K562 (cell line): ENCODE measurements at regions not wholly inside any gene's neighbourhood (a gene's known extent, or its start where the extent isn't known, plus 50 kb on each side); places are given as distances from the start of the nearest gene placed in this dataset.

ENCODE experiments used
- CTCF ChIP-seq, 3 experiments: IDR thresholded peaks in 2 of 3; conservative IDR thresholded peaks in 1 of 3; 2 replicates each; pipeline ENCODE4 v1.5.1; 2011 to 2012; ENCODE audit warnings: low read length in 3 of 3, mild to moderate bottlenecking in 3 of 3, control low read depth in 2 of 3, improper control_type of control experiment in 1 of 3, inconsistent platforms in 1 of 3, low read depth in 1 of 3, mixed read lengths in 1 of 3, moderate library complexity in 1 of 3; ENCODE audit not compliant: insufficient read depth in 2 of 3
- EZH2 ChIP-seq: IDR thresholded peaks from 2 replicates; pipeline ENCODE4 v1.6.1; 2012; ENCODE audit warnings: low read depth, mild to moderate bottlenecking, inconsistent platforms, low read length, borderline replicate concordance
- HDAC2 ChIP-seq: fragments of 450-650 bp; IDR thresholded peaks from 2 replicates; pipeline ENCODE4 v1.6.1; 2016; ENCODE audit warnings: mild to moderate bottlenecking
- MITF ChIP-seq: IDR thresholded peaks from 2 replicates; pipeline ENCODE4 v1.6.1; 2014; ENCODE audit warnings: antibody characterized with exemption
- POLR2A ChIP-seq: fragments of 450-650 bp; conservative IDR thresholded peaks from 2 replicates; pipeline ENCODE4 v1.6.1; 2016
- SIRT6 ChIP-seq: IDR thresholded peaks from one replicate; pipeline ENCODE4 v1.6.1; 2012; ENCODE audit warnings: low read depth, mild to moderate bottlenecking, control low read depth, inconsistent platforms, low read length, moderate library complexity
- ZKSCAN3 ChIP-seq: fragments of 250-450 bp; sonication (Bioruptor Pico); IDR thresholded peaks from 2 replicates; pipeline ENCODE4 v1.4.0; 2020
- ZNF589 ChIP-seq: fragments of 200-800 bp; sonication (Bioruptor generic); IDR thresholded peaks from 2 replicates; pipeline ENCODE4 v1.6.1; 2016; ENCODE audit warnings: low read depth, missing genetic modification characterization, missing compliant biosample characterization

GRCh38 chr10:90437452-90437851 is 420.4 kb downstream of the HTR7 start:
- TF ChIP-seq CTCF (IDR thresholded peaks at IDR 0.05 in 2 of 3, conservative IDR thresholded peaks at IDR 0.05 in 1 of 3; ENCODE audit: insufficient read depth in 2 of 3, low read depth in 1 of 3, low read length in 3 of 3) (no peak), POLR2A (no peak), SIRT6 (no peak), ZNF589 (no peak), EZH2 (no peak), ZKSCAN3 (CRISPR knock-in tag) (no peak), MITF (no peak), HDAC2 (no peak)
